ENCODE measurements at regions not wholly inside any gene's neighbourhood (a gene's known extent, or its start where the extent isn't known, plus 50 kb on each side); places are given as distances from the start of the nearest gene placed in this dataset.

GRCh38 chr20:60071965-60072364, 113.7 kb downstream of the CDH26 start (continued):
- TF ChIP-seq ATOH8 (CRISPR knock-in tag; IDR thresholded peaks at IDR 0.05; ENCODE audit: low read depth) (no peak), CBX2 (IDR thresholded peaks at IDR 0.05; ENCODE audit: borderline replicate concordance, low read depth) (no peak), FOXS1 (CRISPR knock-in tag; IDR thresholded peaks at IDR 0.05) (no peak), USF2 (IDR thresholded peaks at IDR 0.05) (no peak), PBX3 (IDR thresholded peaks at IDR 0.05) (no peak)

- POLR2A ChIA-PET: no interaction called here
- ATAC-seq: no peak
Observed at GRCh38 chr20:60073086-60073485, 114.9 kb downstream of the CDH26 start.

GRCh38 chr20:60073504-60073903, 115.3 kb downstream of the CDH26 start:
- no peak for FAIRE-seq
- ChIA-PET POLR2A (no interaction called here), CTCF (interaction anchor here (1.2 to 1.7 kb wide), 3 partner anchors 18 to 152 kb away, joined by 3 to 5 read pairs (median 4); no protein-coding TSS in a partner anchor)
- H3K4me2 ChIP-seq: no peak overlapping the region
- WGBS (ENCODE audit: missing lambda C conversion rate): 19% methylated on average over 5 of the region's 5 CpGs
- H3K9me3 ChIP-seq: no peaks in the 10 kb centered on the region
- TF ChIP-seq MAFK (IDR thresholded peaks at IDR 0.05; ENCODE audit: partially characterized antibody) (peak; percentile 33), JUN (IDR thresholded peaks at IDR 0.05) (no peak)
- no peaks in the 10 kb centered on the region for H3K4me1 ChIP-seq
- no peak overlapping the region for H3K4me3 ChIP-seq
- DNase-seq (ENCODE audit: low read depth in 1 of 2, low spot score in 1 of 2): no peak
- no peak for ATAC-seq
- no peak overlapping the region for H3K27ac ChIP-seq

More at GRCh38 chr20:60073086-60073485, 114.9 kb downstream of the CDH26 start:
- no peak overlapping the region for H3K27ac ChIP-seq
- CTCF ChIA-PET: interaction anchor here (1.2 to 1.4 kb wide), 3 partner anchors 16 to 152 kb away, joined by 3 to 7 read pairs (median 4); no protein-coding TSS in a partner anchor
- H3K4me3 ChIP-seq: no peak overlapping the region
- 16% methylated on average over 6 of the region's 6 CpGs for WGBS (ENCODE audit: missing lambda C conversion rate)
- no peak for FAIRE-seq
- TF ChIP-seq HES2 (IDR thresholded peaks at IDR 0.05) (no peak), E2F6 (IDR thresholded peaks at IDR 0.05; ENCODE audit: borderline replicate concordance, low read depth) (no peak)
- no peak for DNase-seq (ENCODE audit: low read depth in 1 of 2, low spot score in 1 of 2)
- H3K4me1 ChIP-seq: no peaks in the 10 kb centered on the region
- no peak overlapping the region for H3K4me2 ChIP-seq
- no peaks in the 10 kb centered on the region for H3K9me3 ChIP-seq

- Histone ChIP-seq H3K27ac (no peak overlapping the region), H3K9me3 (no peaks in the 10 kb centered on the region), H3K4me1 (no peaks in the 10 kb centered on the region), H3K4me2 (no peak overlapping the region), H3K4me3 (no peak overlapping the region)
- FAIRE-seq (no peak), ATAC-seq (no peak), DNase-seq (ENCODE audit: low read depth in 1 of 2, low spot score in 1 of 2) (no peak)
- 24% methylated on average over 9 of the region's 10 CpGs for whole genome bisulfite sequencing (ENCODE audit: missing lambda C conversion rate)
- no peak for TF ChIP-seq HOXB13 (CRISPR knock-in tag; IDR thresholded peaks at IDR 0.05; ENCODE audit: low read depth)
- TF ChIP-seq FOSB (CRISPR knock-in tag; IDR thresholded peaks at IDR 0.05): no peak
- no peak for TF ChIP-seq RAD21 (conservative IDR thresholded peaks at IDR 0.05 in 1 of 2, IDR thresholded peaks at IDR 0.05 in 1 of 2)
- TF ChIP-seq EP300 (IDR thresholded peaks at IDR 0.05): no peak
- no peak for TF ChIP-seq NPAS2 (CRISPR knock-in tag; IDR thresholded peaks at IDR 0.05; ENCODE audit: borderline replicate concordance)
- no peak for TF ChIP-seq NR3C1 (IDR thresholded peaks at IDR 0.05)
- TF ChIP-seq MAFK (IDR thresholded peaks at IDR 0.05; ENCODE audit: partially characterized antibody): no peak
- no peak for TF ChIP-seq HDAC2 (IDR thresholded peaks at IDR 0.05)
- no peak for TF ChIP-seq CHD4 (IDR thresholded peaks at IDR 0.05; ENCODE audit: borderline replicate concordance)
- no peak for TF ChIP-seq MAX (IDR thresholded peaks at IDR 0.05)
- no peak for TF ChIP-seq POLR2AphosphoS2 (conservative IDR thresholded peaks at IDR 0.05; ENCODE audit: low read length)
- ChIA-PET POLR2A (no interaction called here), CTCF (interaction anchor here (1.2 to 1.7 kb wide), 2 partner anchors 17 to 136 kb away, joined by 3 to 5 read pairs; no protein-coding TSS in a partner anchor)
Observed at GRCh38 chr20:60074276-60074675, 116.1 kb downstream of the CDH26 start.
